ENCODE measurements at regions not wholly inside any gene's neighbourhood (a gene's known extent, or its start where the extent isn't known, plus 50 kb on each side); places are given as distances from the start of the nearest gene placed in this dataset.

- TF ChIP-seq, protein P1, sequence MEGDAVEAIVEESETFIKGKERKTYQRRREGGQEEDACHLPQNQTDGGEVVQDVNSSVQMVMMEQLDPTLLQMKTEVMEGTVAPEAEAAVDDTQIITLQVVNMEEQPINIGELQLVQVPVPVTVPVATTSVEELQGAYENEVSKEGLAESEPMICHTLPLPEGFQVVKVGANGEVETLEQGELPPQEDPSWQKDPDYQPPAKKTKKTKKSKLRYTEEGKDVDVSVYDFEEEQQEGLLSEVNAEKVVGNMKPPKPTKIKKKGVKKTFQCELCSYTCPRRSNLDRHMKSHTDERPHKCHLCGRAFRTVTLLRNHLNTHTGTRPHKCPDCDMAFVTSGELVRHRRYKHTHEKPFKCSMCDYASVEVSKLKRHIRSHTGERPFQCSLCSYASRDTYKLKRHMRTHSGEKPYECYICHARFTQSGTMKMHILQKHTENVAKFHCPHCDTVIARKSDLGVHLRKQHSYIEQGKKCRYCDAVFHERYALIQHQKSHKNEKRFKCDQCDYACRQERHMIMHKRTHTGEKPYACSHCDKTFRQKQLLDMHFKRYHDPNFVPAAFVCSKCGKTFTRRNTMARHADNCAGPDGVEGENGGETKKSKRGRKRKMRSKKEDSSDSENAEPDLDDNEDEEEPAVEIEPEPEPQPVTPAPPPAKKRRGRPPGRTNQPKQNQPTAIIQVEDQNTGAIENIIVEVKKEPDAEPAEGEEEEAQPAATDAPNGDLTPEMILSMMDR (IDR thresholded peaks at IDR 0.05; ENCODE audit: insufficient read depth, low read depth, low read length): no peak
- TF ChIP-seq EZH2 (IDR thresholded peaks at IDR 0.05; ENCODE audit: insufficient read depth, low read length): no peak
These were observed 212.3 kb downstream of the TTC6 start for GRCh38 chr14:37807722-37808121.

All from astrocyte (in vitro differentiated cells and primary cell).